Ovary (tissue), 7 donors: ENCODE measurements at regions not wholly inside any gene's neighbourhood (a gene's known extent, or its start where the extent isn't known, plus 50 kb on each side); places are given as distances from the start of the nearest gene placed in this dataset.

ENCODE experiments used
- DNase-seq, 5 donors: peaks; one replicate each; pipeline ENCODE4 v3.0.0-alpha.2; 2019 to 2020
- H3K27ac ChIP-seq, 2 donors: fragments of 200-600 bp; one replicate each; pipeline versions ENCODE4 v1.5.1 to v1.8.0; 2019 to 2022
- H3K27me3 ChIP-seq: fragments of 200-600 bp; one replicate; pipeline ENCODE4 v1.8.0; 2022
- H3K36me3 ChIP-seq: fragments of 200-600 bp; sonication (generic); one replicate; pipeline ENCODE4 v1.5.1; 2019
- H3K4me1 ChIP-seq: one replicate; pipeline ENCODE4 v1.8.1; 2013; ENCODE audit warnings: mild to moderate bottlenecking, moderate library complexity; ENCODE audit not compliant: insufficient read depth
- H3K4me3 ChIP-seq: fragments of 200-600 bp; sonication (generic); one replicate; pipeline ENCODE4 v1.5.1; 2017
- H3K9me3 ChIP-seq, 2 donors: fragments of 200-600 bp in 1 of 2; sonication (generic) in 1 of 2; one replicate each; pipeline versions ENCODE4 v1.5.1 to v1.8.1; 2013 to 2019; ENCODE audit warnings: mild to moderate bottlenecking in 1 of 2, moderate library complexity in 1 of 2
- CTCF ChIP-seq, 3 donors: fragments of 450-650 bp in 2 of 3; fragments of 200-600 bp in 1 of 3; IDR thresholded peaks; one replicate each; pipeline versions ENCODE4 v1.5.1 to v1.8.0; 2016 to 2022; ENCODE audit warnings: antibody characterized with exemption in 3 of 3, mild to moderate bottlenecking in 1 of 3
- EP300 ChIP-seq: sonication (generic); formaldehyde crosslinking; IDR thresholded peaks from one replicate; pipeline ENCODE4 v1.6.1; 2017; ENCODE audit warnings: antibody characterized with exemption
- POLR2A ChIP-seq: fragments of 450-650 bp; IDR thresholded peaks from one replicate; pipeline ENCODE4 v1.6.1; 2017; ENCODE audit warnings: antibody characterized with exemption, mild to moderate bottlenecking, moderate library complexity
- WGBS, 3 donors: extraction: QIAGEN DNeasy Blood & Tissue Kit in 1 of 3; methylation state at CpG; one replicate each; pipeline versions ENCODE4 v1.1.5 to v1.1.7; 2013 to 2017; 5-methylcytosine and 5-hydroxymethylcytosine counted together
- intact Hi-C, 4 donors: fragments of 100-400 bp; cut with DNase I; formaldehyde crosslinking; loops; one replicate each; pipeline versions ENCODE4 v1.11.0 to v1.15.1; 2022 to 2023
- donor health status: DM: no; HTN: no; CAD: no; lungs with moderate emphysema.
- donor health status: DM: no; HTN: no; CAD: no.
- donor health status: Bipolar disorder and iron deficiency.
- donor health status: DM: no; HTN: no; CAD: no.
- donor health status: DM: yes; HTN: yes; CAD: no.

DNA sequence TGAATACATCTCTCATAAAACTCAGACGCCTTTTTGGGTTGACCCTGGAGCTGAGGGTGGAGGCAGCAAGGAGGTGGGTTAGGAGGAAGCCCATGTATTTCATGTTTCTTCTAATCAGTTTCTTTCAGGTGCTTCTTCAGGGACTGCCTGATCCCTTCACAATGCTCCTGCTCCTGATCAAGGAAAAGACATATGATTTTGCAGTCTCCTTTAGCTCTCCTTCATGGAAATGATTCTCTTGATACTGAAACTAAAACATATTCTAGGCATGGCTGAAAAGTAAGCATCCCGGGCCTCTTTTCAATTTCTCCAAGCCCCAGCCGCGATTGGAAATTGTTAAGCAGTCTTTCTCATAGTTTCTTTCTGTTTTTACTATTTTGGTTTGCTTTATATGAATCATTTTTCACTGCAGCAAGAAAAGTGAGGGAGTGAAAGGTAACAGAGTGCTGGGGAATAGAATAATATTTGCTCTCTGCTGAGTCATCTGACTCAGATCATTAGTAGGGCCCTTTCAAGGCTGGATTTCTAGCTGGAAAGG is 730.7 kb downstream of the CDH11 start:
- H3K4me3 ChIP-seq: no peak overlapping the region
- intact Hi-C loops: no loop called here
- H3K36me3 ChIP-seq: no peaks in the 10 kb centered on the region
- DNase-seq: no peak
- peak overlapping the region; percentile 13 to 67 for H3K27ac ChIP-seq
- H3K27me3 ChIP-seq: no peaks in the 10 kb centered on the region
- WGBS, 3 donors: 6 to 13% (median 8%) methylated on average over 4 of the region's 4 CpGs
- TF ChIP-seq POLR2A (no peak), EP300 (no peak)
- peaks cover 1% of the 10 kb centered on the region for H3K4me1 ChIP-seq
- H3K9me3 ChIP-seq: no peaks in the 10 kb centered on the region

- intact Hi-C loops: no loop called here
- DNase-seq: no peak
- H3K4me1 ChIP-seq: peaks cover 1% of the 10 kb centered on the region
- H3K4me3 ChIP-seq: no peak overlapping the region
- 61 to 81% (median 79%) methylated on average over 4 of the region's 4 CpGs for WGBS, 3 donors
- no peaks in the 10 kb centered on the region for H3K36me3 ChIP-seq
- peak overlapping the region; percentile 13 to 67 for H3K27ac ChIP-seq
- H3K9me3 ChIP-seq: no peaks in the 10 kb centered on the region
- no peaks in the 10 kb centered on the region for H3K27me3 ChIP-seq
- TF ChIP-seq POLR2A (no peak), EP300 (no peak), CTCF (IDR thresholded peaks at IDR 0.05) (no peak)
Observed at GRCh38 chr16:64390102-64390501, 731.8 kb downstream of the CDH11 start.

- TF ChIP-seq CTCF (IDR thresholded peaks at IDR 0.05): no peak
- no peak for TF ChIP-seq EP300
- TF ChIP-seq POLR2A: no peak
- Histone ChIP-seq H3K4me1 (no peaks in the 10 kb centered on the region), H3K36me3 (no peaks in the 10 kb centered on the region), H3K9me3 (no peaks in the 10 kb centered on the region), H3K27ac (no peak overlapping the region), H3K27me3 (no peaks in the 10 kb centered on the region), H3K4me3 (no peak overlapping the region)
- intact Hi-C loops: no loop called here
- 52 to 69% (median 65%) methylated on average over 4 of the region's 4 CpGs for WGBS, 3 donors
- no peak for DNase-seq
Observed at GRCh38 chr16:64384636-64385035, 737.2 kb downstream of the CDH11 start.

GRCh38 chr16:64381979-64382378 is 739.9 kb downstream of the CDH11 start:
- no peaks in the 10 kb centered on the region for H3K9me3 ChIP-seq
- WGBS, 3 donors: 95 to 98% (median 97%) methylated on average over 4 of the region's 4 CpGs
- H3K27ac ChIP-seq: no peak overlapping the region
- H3K4me1 ChIP-seq: no peaks in the 10 kb centered on the region
- intact Hi-C loops: no loop called here
- H3K36me3 ChIP-seq: no peaks in the 10 kb centered on the region
- DNase-seq: no peak
- no peaks in the 10 kb centered on the region for H3K27me3 ChIP-seq
- no peak overlapping the region for H3K4me3 ChIP-seq
- TF ChIP-seq EP300: no peak
- no peak for TF ChIP-seq POLR2A
- TF ChIP-seq CTCF (IDR thresholded peaks at IDR 0.05): no peak

GRCh38 chr16:64380751-64381150 is 741.1 kb downstream of the CDH11 start:
- Histone ChIP-seq H3K9me3 (no peaks in the 10 kb centered on the region), H3K4me3 (no peak overlapping the region), H3K36me3 (no peaks in the 10 kb centered on the region), H3K27me3 (no peaks in the 10 kb centered on the region), H3K27ac (no peak overlapping the region), H3K4me1 (no peaks in the 10 kb centered on the region)
- 80 to 92% (median 84%) methylated on average over 3 of the region's 3 CpGs for WGBS, 3 donors
- no peak for DNase-seq
- no peak for TF ChIP-seq POLR2A
- TF ChIP-seq CTCF (IDR thresholded peaks at IDR 0.05): no peak
- intact Hi-C loops: no loop called here
